HUES6 (cell line): ENCODE measurements at regions not wholly inside any gene's neighbourhood (a gene's known extent, or its start where the extent isn't known, plus 50 kb on each side); places are given as distances from the start of the nearest gene placed in this dataset.

Experiments
- H3K27ac ChIP-seq: 2 replicates; pipeline ENCODE4 v1.7.0; 2013; ENCODE audit warnings: low read depth, mild to moderate bottlenecking, low read length, inconsistent platforms
- H3K27me3 ChIP-seq: 2 replicates; pipeline ENCODE4 v1.6.1; 2013; ENCODE audit warnings: low read length; ENCODE audit not compliant: control insufficient read depth, insufficient read depth
- H3K36me3 ChIP-seq: 2 replicates; pipeline ENCODE4 v1.6.1; 2013; ENCODE audit warnings: low read length; ENCODE audit not compliant: control insufficient read depth, insufficient read depth
- H3K4me1 ChIP-seq: 2 replicates; pipeline ENCODE4 v1.6.1; 2013; ENCODE audit warnings: low read length; ENCODE audit not compliant: control insufficient read depth, insufficient read depth
- H3K4me3 ChIP-seq: 2 replicates; pipeline ENCODE4 v1.5.1; 2013; ENCODE audit warnings: low read depth, low read length
- H3K9ac ChIP-seq: one replicate; pipeline ENCODE4 v1.6.1; 2013; ENCODE audit warnings: mild to moderate bottlenecking, low read length
- H3K9me3 ChIP-seq: 2 replicates; pipeline ENCODE4 v1.6.1; 2013; ENCODE audit warnings: low read depth, low read length; ENCODE audit not compliant: control insufficient read depth, insufficient read depth

DNA sequence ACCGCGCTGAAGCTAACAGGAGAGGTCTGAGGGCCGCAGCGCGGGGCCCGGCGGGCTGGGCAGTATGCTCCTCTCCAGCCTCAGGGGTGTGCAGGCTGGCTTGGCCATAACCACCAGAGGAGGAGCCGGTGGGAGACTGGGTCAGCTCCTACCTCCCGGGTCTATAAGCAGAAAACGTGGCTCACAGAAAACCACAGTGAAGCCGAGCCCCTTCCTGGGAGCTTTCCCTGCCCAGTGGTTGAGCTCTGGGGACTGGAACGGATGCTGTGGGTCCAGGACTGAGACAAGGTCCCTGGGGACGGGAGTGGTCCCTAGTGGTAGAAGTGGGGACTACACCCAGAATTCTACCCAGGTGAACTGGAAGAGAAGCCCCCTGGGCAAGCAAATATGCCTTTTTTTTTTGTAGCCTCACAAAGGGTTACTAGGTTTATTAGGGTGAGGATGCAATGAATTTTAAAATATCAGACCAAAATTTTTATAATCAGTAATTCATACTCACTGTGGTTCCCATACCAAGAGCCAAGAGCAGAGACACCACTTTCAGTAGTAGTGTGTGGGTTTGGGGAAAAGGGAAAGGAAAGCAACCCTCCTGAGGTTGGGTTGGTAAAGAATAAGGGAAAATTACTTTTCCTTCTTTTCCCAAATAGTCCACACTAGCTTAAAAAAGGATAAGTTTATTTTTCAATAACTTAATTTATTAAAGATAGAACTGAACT lies 67.9 kb upstream of the PRKCQ start:
- H3K9ac ChIP-seq: no peak overlapping the region
- peaks cover 21% of the 10 kb centered on the region; the same call in 1 of the 2 replicates for H3K4me1 ChIP-seq
- no peak overlapping the region for H3K4me3 ChIP-seq
- no peaks in the 10 kb centered on the region for H3K27me3 ChIP-seq
- H3K36me3 ChIP-seq: no peaks in the 10 kb centered on the region
- H3K9me3 ChIP-seq: no peaks in the 10 kb centered on the region
- no peak overlapping the region for H3K27ac ChIP-seq

DNA sequence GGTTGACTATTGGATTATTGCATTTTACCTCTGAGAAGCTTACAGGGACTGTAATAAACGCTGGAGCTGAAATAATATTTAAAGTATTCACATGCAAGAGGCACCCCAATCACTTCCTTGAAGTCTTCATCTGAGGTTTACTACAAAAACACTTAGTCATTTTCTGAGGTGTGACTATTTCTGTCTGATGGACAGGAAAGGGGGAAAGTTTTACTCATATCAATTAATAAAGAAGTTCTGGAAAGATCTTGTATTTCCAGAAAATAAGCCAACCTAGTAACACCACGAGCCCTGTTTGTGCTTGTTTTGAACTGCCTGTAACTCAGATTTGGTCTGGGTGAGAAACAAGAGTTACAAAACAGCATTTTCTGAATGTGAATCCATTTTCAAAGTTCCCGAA lies 63.9 kb upstream of the PRKCQ start:
- Histone ChIP-seq H3K4me1 (peaks cover 12% of the 10 kb centered on the region; the same call in 1 of the 2 replicates), H3K9ac (no peak overlapping the region), H3K36me3 (no peaks in the 10 kb centered on the region), H3K27me3 (no peaks in the 10 kb centered on the region), H3K4me3 (no peak overlapping the region), H3K27ac (no peak overlapping the region), H3K9me3 (no peaks in the 10 kb centered on the region)

DNA sequence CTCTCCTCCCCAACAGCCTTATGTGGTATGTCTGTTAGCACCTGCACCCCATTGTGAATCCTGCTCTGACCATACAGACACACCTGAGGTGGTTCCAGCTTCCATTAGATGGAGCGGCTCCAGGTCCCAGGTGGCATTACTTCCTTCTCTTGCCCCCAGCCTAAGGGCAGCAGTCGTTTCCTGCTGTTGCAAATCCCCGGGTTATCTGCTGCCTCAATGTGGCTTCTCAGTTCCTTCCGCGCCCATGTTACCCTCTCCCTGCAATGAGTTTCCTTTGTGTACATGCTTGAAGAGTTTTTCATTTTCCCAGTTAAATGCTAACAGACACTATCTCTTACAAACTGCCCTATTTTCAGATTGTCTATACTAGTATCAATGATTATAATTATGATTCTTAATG lies 62.8 kb upstream of the PRKCQ start:
- Histone ChIP-seq H3K27ac (no peak overlapping the region), H3K9me3 (no peaks in the 10 kb centered on the region), H3K4me3 (no peak overlapping the region), H3K9ac (no peak overlapping the region), H3K36me3 (no peaks in the 10 kb centered on the region), H3K4me1 (peaks cover 7% of the 10 kb centered on the region), H3K27me3 (no peaks in the 10 kb centered on the region)

DNA sequence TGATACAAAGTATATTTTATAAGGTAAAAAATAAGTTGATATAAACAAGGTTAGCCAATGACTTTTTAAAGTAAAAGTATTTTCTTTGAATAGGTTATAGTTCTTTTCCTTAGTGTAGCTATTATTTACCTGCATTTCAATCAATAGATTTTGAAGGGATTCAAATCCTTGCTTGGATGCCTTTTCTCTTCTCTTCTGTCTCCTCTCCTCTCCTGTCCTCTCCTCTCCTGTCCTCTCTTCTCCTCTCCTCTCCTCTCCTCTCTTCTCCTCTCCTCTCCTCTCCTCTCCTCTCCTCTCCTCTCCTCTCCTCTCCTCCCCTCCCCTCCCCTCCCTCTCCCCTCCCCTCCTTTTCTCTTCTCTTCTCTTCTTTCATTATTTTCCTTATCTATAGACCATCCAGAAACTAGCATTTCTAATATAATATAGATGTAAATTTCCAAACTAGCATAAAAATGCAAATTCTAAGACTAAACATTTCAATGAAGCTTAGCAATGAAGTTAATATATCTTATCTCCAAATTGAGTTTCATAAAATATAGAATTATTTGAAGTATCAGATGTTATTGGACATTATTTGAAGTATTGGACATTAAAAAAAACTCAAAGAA lies 60.5 kb upstream of the PRKCQ start:
- Histone ChIP-seq H3K36me3 (no peaks in the 10 kb centered on the region), H3K9ac (no peak overlapping the region), H3K4me1 (peaks cover 5% of the 10 kb centered on the region), H3K27ac (no peak overlapping the region), H3K4me3 (no peak overlapping the region), H3K27me3 (no peaks in the 10 kb centered on the region), H3K9me3 (no peaks in the 10 kb centered on the region)

DNA sequence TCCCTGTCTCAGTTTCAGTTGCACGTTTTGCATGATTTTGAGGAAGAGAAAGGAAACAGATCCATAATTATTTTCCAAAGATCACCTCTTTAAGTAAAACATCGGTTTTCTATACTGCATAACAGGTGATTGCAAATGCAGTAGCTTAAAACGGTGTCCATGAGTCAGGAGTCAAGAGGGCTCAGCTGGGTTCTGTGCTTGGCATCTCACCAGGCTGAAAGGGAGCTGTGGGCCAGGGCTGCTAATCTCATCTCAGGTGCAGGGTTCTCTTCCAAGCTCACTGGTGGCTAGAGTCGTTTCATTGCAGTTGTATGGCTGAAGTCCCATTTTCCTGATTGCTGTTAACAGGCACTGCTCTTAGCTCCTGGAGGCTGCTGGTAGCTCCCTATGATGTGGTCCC lies 57.0 kb upstream of the PRKCQ start:
- Histone ChIP-seq H3K27me3 (no peaks in the 10 kb centered on the region), H3K36me3 (no peaks in the 10 kb centered on the region), H3K4me1 (peaks cover 5% of the 10 kb centered on the region), H3K27ac (no peak overlapping the region), H3K4me3 (no peak overlapping the region), H3K9ac (no peak overlapping the region), H3K9me3 (no peaks in the 10 kb centered on the region)

DNA sequence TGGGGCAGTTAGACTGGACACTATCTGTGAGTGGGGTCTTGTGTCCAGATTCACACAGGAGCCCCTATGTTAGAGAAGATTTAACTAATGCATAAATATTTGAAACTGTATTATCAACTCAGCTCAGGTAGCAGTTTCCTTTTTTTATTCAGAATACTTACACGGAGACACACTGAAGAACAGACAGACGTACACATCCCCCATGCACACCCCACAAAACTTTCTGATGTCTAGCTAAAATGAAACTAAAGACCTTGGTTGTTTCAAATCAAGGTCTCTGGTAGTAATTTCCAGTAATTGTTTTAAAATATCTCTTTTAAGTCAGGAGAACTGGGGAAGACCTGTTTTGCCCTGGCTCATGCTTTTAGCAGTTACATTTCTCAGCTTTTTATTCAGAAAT lies 55.7 kb upstream of the PRKCQ start:
- no peaks in the 10 kb centered on the region for H3K27me3 ChIP-seq
- no peak overlapping the region for H3K9ac ChIP-seq
- H3K27ac ChIP-seq: no peak overlapping the region
- no peaks in the 10 kb centered on the region for H3K36me3 ChIP-seq
- H3K4me1 ChIP-seq: peaks cover 5% of the 10 kb centered on the region
- H3K9me3 ChIP-seq: no peaks in the 10 kb centered on the region
- H3K4me3 ChIP-seq: no peak overlapping the region
